Eye (tissue), 1 donor: ENCODE measurements at regions not wholly inside any gene's neighbourhood (a gene's known extent, or its start where the extent isn't known, plus 50 kb on each side); places are given as distances from the start of the nearest gene placed in this dataset.
"Not testable (repeated sequence)": the region's sequence is repeated elsewhere in the genome, so short reads cannot be mapped to it uniquely, and the experiment has no call there.

Experiments used
- DNase-seq: peaks from one replicate; pipeline ENCODE4 v3.0.0-alpha.2; 2015

DNA sequence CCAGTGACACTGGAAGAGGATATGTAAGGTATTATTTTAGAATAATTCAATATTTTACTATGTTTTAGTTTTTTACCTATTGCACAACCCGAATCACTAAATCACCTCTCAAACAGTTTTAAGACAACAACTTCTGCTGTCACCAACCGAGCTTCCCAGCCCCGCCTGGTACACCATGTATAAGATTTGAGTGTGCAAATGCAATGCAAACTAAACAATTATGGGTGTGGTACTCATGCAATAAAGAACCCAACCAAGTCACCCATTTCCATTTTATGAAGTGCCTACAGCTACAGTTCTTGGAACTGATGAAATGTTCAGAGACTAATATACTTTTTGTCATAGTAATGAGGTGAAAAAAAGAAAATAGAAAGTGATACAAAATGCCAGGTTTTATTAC is 256.2 kb downstream of the TAFA4 start:
- no peak for DNase-seq

DNA sequence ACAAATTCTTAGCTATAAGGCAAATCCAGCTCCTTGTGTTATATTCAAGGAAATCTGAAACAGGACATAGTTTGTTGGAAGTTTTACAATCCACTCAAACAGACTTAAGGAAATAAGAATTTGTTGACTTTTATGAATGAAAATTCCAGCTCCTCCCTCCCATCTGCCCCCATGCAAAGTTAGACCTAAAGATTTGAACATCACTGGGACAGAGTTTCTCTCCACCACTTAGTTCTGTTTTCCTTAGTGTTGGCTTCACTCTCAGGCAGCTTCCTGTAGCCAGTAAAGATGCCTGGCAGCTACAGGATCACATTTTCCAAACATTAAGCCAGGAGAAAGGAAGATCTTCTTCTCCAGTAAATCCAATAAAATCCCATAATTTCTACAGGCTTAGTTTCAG is 265.0 kb downstream of the TAFA4 start:
- no peak for DNase-seq

GRCh38 chr3:68666429-68667136 is 265.8 kb downstream of the TAFA4 start:
- DNase-seq: peak; percentile 75

GRCh38 chr3:68664276-68664675 is 268.1 kb downstream of the TAFA4 start:
- DNase-seq: peak; percentile 8

DNA sequence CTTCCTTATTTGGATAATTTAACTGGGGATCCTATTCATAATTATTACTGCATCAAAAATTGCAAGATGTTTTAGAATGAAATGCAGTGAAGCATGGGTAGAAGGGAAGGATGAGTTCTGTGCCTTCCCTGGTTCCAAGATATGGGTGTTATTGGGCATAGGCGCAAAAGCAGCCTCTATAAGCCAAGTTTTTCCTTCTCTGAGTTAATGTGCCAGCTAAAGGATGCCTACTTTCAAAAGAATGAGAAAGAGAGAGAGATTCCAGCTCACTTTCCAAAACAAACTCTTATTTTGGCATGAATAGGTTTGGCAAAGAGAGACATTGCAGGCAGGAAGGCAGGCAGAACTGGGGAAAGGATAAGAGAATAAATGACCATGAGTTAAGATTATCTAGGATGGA is 270.2 kb downstream of the TAFA4 start:
- no peak for DNase-seq

DNA sequence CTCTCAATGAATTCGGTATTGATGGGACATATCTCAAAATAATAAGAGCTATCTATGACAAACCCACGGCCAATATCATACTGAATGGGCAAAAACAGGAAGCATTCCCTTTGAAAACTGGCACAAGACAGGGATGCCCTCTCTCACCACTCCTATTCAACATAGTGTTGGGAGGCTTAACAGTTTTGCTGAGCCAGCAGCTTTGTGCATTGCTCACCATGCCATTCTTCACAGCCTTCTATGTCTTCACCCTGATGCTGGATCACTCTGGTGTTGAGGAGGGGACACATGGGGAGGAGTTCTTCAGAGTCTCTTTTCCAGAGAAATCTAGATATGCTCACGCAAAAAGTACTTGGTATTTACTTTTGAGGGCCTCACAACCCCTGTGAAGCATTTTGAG is 281.7 kb downstream of the TAFA4 start:
- not testable (repeated sequence) for DNase-seq

DNA sequence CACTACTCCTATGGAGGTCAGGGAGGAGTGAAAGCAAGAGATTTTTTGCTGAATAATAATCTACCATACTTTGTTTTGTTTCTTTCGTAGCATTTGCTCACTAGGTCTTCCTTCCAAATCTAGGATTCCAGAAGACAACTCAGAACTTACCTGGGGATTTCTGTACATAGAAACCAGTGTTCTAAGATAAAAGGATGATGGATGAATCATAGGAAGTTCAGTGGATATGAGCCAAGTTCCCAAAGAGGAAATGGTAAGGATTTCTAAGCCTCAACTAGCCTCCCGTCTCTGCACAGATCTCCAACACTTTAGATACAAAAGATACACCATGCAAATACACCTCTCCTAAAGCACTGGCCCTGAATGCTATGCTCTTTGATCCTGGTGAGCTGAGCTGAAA is 283.9 kb downstream of the TAFA4 start:
- no peak for DNase-seq

- DNase-seq: peak; percentile 1
Observed at GRCh38 chr3:68631850-68632545, 300.3 kb downstream of the TAFA4 start.

GRCh38 chr3:68620211-68620610 is 312.1 kb downstream of the TAFA4 start:
- DNase-seq: no peak

DNA sequence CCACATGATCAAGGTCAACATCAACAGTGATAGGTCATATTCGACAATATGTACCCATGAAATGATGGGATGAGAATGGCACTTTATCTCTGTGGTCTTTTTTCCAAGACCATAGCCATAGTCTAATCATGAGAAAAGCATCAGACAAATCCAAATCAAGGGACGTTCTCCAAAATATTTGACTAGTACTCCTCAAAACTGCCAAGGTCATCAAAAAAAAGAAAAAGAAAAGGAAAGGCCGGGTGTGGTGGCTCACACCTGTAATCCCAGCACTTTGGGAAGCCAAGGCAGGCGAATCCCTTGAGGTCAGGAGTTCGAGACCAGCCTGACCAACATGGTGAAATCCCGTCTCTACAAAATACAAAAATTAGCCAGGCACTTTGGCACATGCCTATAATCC is 318.3 kb downstream of the TAFA4 start:
- DNase-seq: no peak

DNA sequence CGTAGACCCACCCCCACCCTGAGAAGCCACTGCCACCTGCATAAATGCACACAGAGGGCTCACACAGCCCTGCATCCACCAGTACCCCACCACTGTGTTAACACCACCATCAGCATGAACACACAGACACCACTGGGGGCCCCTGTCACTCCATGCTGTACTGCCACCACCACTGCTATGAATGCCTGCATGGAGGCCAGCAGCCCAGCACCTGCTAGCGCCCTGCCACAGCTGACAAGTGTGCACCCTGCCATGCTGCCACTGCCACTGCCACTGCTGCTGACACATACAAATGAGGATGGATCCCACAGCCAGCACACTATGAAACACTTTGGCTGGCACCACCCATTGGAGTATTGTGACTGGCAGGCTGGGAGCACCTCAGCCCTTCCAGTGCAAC is 361.0 kb downstream of the TAFA4 start:
- DNase-seq: no peak

DNA sequence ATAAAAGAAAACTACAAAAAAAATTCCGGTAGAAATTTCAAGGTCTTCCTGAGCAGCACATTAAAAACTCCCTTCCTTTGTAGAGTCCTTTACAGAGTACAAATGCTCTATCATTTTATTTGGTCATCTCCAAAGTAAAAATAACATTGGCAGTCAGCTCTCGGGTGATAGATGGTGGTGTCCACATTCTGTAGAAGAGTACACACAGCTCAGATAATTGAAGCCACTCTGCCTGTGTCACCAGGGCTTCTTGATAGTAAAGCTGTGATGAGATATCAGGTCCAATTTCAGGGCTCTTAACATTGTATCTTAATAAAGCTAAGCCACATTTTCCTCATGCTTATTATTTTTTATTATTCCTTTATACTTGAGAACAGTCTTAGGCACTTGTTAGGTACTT is 371.6 kb downstream of the TAFA4 start:
- no peak for DNase-seq

- DNase-seq: no peak
Observed at GRCh38 chr3:68535782-68536181, 396.6 kb downstream of the TAFA4 start.

- no peak for DNase-seq
Observed at GRCh38 chr3:68523330-68523729, 409.0 kb downstream of the TAFA4 start.

DNA sequence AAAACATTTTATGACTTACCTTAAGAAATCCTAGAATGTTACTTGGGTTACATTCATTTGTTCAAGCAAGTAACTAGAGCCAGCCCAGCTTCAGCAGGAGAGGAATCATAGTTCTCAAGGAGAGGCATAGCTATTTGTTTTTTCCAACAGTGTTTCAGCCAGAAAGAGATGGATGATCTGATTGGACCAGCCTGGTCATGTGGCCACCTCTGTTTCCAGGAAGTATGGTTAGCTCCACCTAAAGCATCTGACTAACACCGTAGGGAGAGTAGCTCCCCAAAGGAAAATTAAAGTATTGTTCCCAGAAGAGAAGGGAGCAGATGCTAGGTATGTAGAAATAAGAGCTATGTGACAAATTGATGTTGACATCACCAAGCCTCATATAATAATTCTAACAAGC is 417.1 kb downstream of the TAFA4 start:
- no peak for DNase-seq

GRCh38 chr3:68504201-68504600 is 428.1 kb downstream of the TAFA4 start:
- DNase-seq: peak; percentile 60

GRCh38 chr3:68485845-68486244 is 446.5 kb downstream of the TAFA4 start:
- not testable (repeated sequence) for DNase-seq

DNA sequence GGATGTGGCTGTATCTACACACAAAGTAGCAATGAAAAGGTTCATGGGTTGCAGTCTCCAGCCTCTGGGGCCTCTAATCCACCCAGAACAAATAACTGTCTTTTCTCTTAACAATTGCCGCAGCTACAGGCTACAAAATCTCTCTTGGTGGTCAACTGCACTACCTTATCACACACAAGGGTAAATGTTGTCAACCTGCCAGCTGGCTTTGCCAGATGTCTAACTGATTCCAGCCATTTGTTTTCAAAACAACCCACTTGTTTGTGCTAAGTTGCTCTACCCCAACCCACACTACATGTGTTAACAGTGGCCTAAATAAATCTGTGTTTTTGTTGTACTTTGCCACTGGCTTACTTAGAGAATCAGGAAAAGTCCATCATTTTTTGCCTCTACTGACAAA is 447.3 kb downstream of the TAFA4 start:
- DNase-seq: peak; percentile 1

- peak; percentile 7 for DNase-seq
Observed at GRCh38 chr3:68483601-68484000, 448.7 kb downstream of the TAFA4 start.

- no peak for DNase-seq
Observed at GRCh38 chr3:68483041-68483440, 449.3 kb downstream of the TAFA4 start.

GRCh38 chr3:68482565-68482964 is 449.8 kb downstream of the TAFA4 start:
- DNase-seq: no peak

DNA sequence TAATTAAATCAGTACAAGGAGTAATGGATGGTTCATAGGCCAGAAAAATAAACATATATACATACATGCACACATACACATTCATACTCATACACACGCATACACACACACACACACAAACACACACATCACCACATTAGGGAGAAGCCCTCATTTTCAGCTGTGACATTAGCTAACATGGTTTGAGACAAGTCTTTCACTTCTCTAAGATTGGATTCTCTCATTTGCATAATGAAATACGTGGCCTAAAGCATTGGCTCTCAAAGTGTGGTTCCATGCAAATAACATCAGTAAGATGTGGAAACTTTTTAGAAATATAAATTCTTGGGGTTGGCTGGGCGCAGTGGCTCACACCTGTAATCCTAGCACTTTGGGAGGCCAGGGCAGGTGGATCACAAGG is 452.6 kb downstream of the TAFA4 start:
- DNase-seq: no peak

- DNase-seq: no peak
Observed at GRCh38 chr3:68468695-68469375, 463.5 kb downstream of the TAFA4 start.

DNA sequence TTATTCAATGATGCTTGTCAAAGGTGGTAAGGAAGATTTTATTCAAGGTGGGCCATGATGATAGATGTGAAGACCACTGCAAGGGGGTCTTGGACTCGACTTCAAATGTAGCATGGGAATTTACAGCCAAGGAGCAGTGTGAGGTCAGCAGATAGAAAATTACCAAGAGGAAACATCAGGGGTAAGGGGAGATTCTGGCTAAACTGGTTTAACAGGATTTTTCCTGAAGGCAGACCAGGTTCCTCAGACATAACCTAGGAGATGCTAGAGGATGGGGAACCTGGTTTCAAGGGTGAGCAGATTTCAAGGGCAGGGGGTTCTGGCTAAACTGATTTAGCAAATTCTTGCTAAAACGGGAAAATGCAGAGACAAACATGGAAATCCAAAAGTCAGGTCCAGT is 464.9 kb downstream of the TAFA4 start:
- no peak for DNase-seq
